ENCODE measurements at regions not wholly inside any gene's neighbourhood (a gene's known extent, or its start where the extent isn't known, plus 50 kb on each side); places are given as distances from the start of the nearest gene placed in this dataset.

GRCh38 chr10:9015005-9015404, 960.5 kb downstream of the GATA3 start:
- FAIRE-seq: no peak
- TF ChIP-seq CTCF (optimal IDR thresholded peaks at IDR 0.05 in 1 of 3, IDR thresholded peaks at IDR 0.05 in 1 of 3, conservative IDR thresholded peaks at IDR 0.05 in 1 of 3; ENCODE audit: extremely low read depth in 1 of 3, insufficient read depth in 2 of 3, low read length in 3 of 3) (no peak), EZH2 (IDR thresholded peaks at IDR 0.05; ENCODE audit: low read length) (no peak)

GRCh38 chr10:9015447-9015846, 961.0 kb downstream of the GATA3 start:
- dilution Hi-C loops (cut with MboI; ENCODE audit: extremely low pct_ligation_motif_present, low sequenced_read_pairs): no loop called here
- no peaks in the 10 kb centered on the region for H3K9me3 ChIP-seq (ENCODE audit: control insufficient read depth, low read depth, low read length)
- no peak overlapping the region for H3K9ac ChIP-seq (ENCODE audit: control insufficient read depth, extremely low read depth, insufficient read depth, low read length)
- no peaks in the 10 kb centered on the region for H3K27me3 ChIP-seq (ENCODE audit: control insufficient read depth, extremely low read depth, insufficient read depth, low read length)
- no peaks in the 10 kb centered on the region for H3K79me2 ChIP-seq (ENCODE audit: control insufficient read depth, insufficient read depth, low read length)
- TF ChIP-seq CTCF (optimal IDR thresholded peaks at IDR 0.05 in 1 of 3, IDR thresholded peaks at IDR 0.05 in 1 of 3, conservative IDR thresholded peaks at IDR 0.05 in 1 of 3; ENCODE audit: extremely low read depth in 1 of 3, insufficient read depth in 2 of 3, low read length in 3 of 3) (no peak), EZH2 (IDR thresholded peaks at IDR 0.05; ENCODE audit: low read length) (no peak)
- no peak overlapping the region for H3K27ac ChIP-seq (ENCODE audit: control insufficient read depth, insufficient read depth, low read length)
- H2AFZ ChIP-seq (ENCODE audit: control insufficient read depth, low read length): no peak overlapping the region
- H3K4me3 ChIP-seq (ENCODE audit: control insufficient read depth in 2 of 3, extremely low read depth in 1 of 3, insufficient read depth in 2 of 3, low read depth in 1 of 3, low read length in 3 of 3): no peak overlapping the region
- no peaks in the 10 kb centered on the region for H3K36me3 ChIP-seq (ENCODE audit: control insufficient read depth in 2 of 2, extremely low read depth in 1 of 2, insufficient read depth in 2 of 2, low read length in 2 of 2)
- H4K20me1 ChIP-seq (ENCODE audit: control insufficient read depth, extremely low read depth, insufficient read depth, low read length): no peaks in the 10 kb centered on the region
- FAIRE-seq (no peak), DNase-seq (ENCODE audit: low read depth, low spot score) (no peak)
- no peak overlapping the region for H3K4me2 ChIP-seq (ENCODE audit: control insufficient read depth, extremely low read depth, insufficient read depth, low read depth, low read length)
- peaks cover 22% of the 10 kb centered on the region for H3K4me1 ChIP-seq (ENCODE audit: control insufficient read depth, extremely low read depth, insufficient read depth, low read length)
- H3K9me1 ChIP-seq (ENCODE audit: control insufficient read depth, extremely low read depth, insufficient read depth, low read length): no peaks in the 10 kb centered on the region

More at GRCh38 chr10:9015005-9015404, 960.5 kb downstream of the GATA3 start:
- dilution Hi-C loops (cut with MboI; ENCODE audit: extremely low pct_ligation_motif_present, low sequenced_read_pairs): no loop called here
- Histone ChIP-seq H2AFZ (ENCODE audit: control insufficient read depth, low read length) (no peak overlapping the region), H3K27ac (ENCODE audit: control insufficient read depth, insufficient read depth, low read length) (no peak overlapping the region), H4K20me1 (ENCODE audit: control insufficient read depth, extremely low read depth, insufficient read depth, low read length) (no peaks in the 10 kb centered on the region), H3K9me1 (ENCODE audit: control insufficient read depth, extremely low read depth, insufficient read depth, low read length) (no peaks in the 10 kb centered on the region), H3K27me3 (ENCODE audit: control insufficient read depth, extremely low read depth, insufficient read depth, low read length) (no peaks in the 10 kb centered on the region), H3K36me3 (ENCODE audit: control insufficient read depth in 2 of 2, extremely low read depth in 1 of 2, insufficient read depth in 2 of 2, low read length in 2 of 2) (no peaks in the 10 kb centered on the region), H3K4me1 (ENCODE audit: control insufficient read depth, extremely low read depth, insufficient read depth, low read length) (peaks cover 26% of the 10 kb centered on the region), H3K4me3 (ENCODE audit: control insufficient read depth in 2 of 3, extremely low read depth in 1 of 3, insufficient read depth in 2 of 3, low read depth in 1 of 3, low read length in 3 of 3) (no peak overlapping the region), H3K9ac (ENCODE audit: control insufficient read depth, extremely low read depth, insufficient read depth, low read length) (no peak overlapping the region), H3K9me3 (ENCODE audit: control insufficient read depth, low read depth, low read length) (no peaks in the 10 kb centered on the region), H3K4me2 (ENCODE audit: control insufficient read depth, extremely low read depth, insufficient read depth, low read depth, low read length) (no peak overlapping the region), H3K79me2 (ENCODE audit: control insufficient read depth, insufficient read depth, low read length) (no peaks in the 10 kb centered on the region)
- no peak for DNase-seq (ENCODE audit: low read depth, low spot score)
